Head of caudate nucleus (tissue), 42 donors: ENCODE measurements at regions not wholly inside any gene's neighbourhood (a gene's known extent, or its start where the extent isn't known, plus 50 kb on each side); places are given as distances from the start of the nearest gene placed in this dataset.
"Not testable (repeated sequence)": the region's sequence is repeated elsewhere in the genome, so short reads cannot be mapped to it uniquely, and the experiment has no call there.

Experiments
- DNase-seq, 42 donors: peaks; one replicate each; pipeline versions ENCODE4 v3.0.0 to v3.0.0-alpha.2; 2020 to 2021; ENCODE audit warnings: mixed read lengths in 7 of 42
- intact Hi-C: fragments of 100-400 bp; cut with DNase I; formaldehyde crosslinking; loops from one replicate; pipeline ENCODE4 v1.15.0; 2022

- intact Hi-C loops = no loop called here
- DNase-seq = no peak
These were observed 50.6 kb upstream of the RNF182 start for GRCh38 chr6:13874191-13874549.

GRCh38 chr6:13873288-13874190 is 51.2 kb upstream of the RNF182 start:
- DNase-seq = peak; percentile 17 to 80 (median 58)
- intact Hi-C loops = no loop called here

GRCh38 chr6:13872681-13873080 is 52.1 kb upstream of the RNF182 start:
- intact Hi-C loops = no loop called here
- peak in 1 of 42 donors; percentile 37 for DNase-seq

GRCh38 chr6:13872006-13872405 is 52.7 kb upstream of the RNF182 start:
- intact Hi-C loops = not testable (repeated sequence)
- DNase-seq = peak in 1 of 42 donors; percentile 14

GRCh38 chr6:13870214-13870830 is 54.4 kb upstream of the RNF182 start:
- intact Hi-C loops = no loop called here

GRCh38 chr6:13868236-13868635 is 53.9 kb upstream of the MCUR1 start:
- intact Hi-C loops = no loop called here
- DNase-seq = peak in 1 of 42 donors; percentile 20

More at GRCh38 chr6:13870214-13870830, 54.4 kb upstream of the RNF182 start:
- peak in 3 of 42 donors; percentile 17 to 36 (median 20) for DNase-seq

GRCh38 chr6:13866301-13866700 is 51.9 kb upstream of the MCUR1 start:
- intact Hi-C loops = no loop called here
- DNase-seq = peak in 1 of 42 donors; percentile 7

GRCh38 chr6:13865141-13865540 is 50.8 kb upstream of the MCUR1 start:
- peak in 2 of 42 donors; percentile 16 to 40 for DNase-seq
- intact Hi-C loops = no loop called here

GRCh38 chr6:13864669-13865068 is 50.3 kb upstream of the MCUR1 start:
- peak in 1 of 42 donors; percentile 10 for DNase-seq
- intact Hi-C loops = not testable (repeated sequence)
